NCI-H2227 treated with DMSO at 0.1 percent for 48 hours (cell line): ENCODE measurements at regions not wholly inside any gene's neighbourhood (a gene's known extent, or its start where the extent isn't known, plus 50 kb on each side); places are given as distances from the start of the nearest gene placed in this dataset.

Experiments used
- DNase-seq: peaks from one replicate; lab custom pipeline; 2025; lab: John Stamatoyannopoulos, UW

DNA sequence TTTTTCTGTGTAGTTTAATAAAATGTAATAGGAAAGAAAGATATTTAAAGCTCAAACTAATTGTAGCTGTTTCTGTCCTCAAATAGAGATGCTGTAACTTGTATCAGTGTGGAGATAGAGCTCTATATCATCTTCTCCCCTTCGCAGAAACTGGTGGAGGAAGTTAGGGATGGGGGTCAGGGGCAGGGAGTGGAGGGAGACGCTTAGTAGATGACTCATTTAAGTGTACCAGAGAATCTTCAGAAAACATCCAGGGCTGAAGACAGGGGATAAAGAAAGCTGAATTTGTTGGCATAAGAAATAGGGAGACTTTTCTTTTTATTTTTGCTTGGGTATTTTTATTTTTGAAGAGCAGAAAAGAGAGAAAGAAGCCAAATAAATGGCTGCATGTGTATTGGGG lies 282.6 kb upstream of the DPYD start:
- no peak for DNase-seq

DNA sequence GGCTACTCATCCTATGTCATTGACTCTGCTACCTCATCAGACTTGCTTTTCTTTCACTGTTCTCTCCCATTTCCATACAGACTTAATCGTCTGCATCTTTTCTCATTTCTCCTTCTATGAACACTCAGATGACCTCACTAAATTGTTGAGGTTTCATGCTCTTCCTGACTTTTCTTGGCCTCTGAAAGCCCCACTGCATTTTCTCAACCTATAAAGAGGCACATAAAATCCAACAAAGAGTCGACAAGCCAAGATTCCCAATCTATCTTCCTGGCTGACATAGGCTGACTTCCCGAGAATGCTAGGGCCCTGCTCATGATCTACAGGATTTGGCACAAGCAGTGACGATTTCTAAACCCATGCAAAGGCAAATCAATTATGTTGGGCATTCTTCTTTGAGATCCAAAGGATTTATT lies 280.8 kb upstream of the DPYD start:
- DNase-seq: no peak

DNA sequence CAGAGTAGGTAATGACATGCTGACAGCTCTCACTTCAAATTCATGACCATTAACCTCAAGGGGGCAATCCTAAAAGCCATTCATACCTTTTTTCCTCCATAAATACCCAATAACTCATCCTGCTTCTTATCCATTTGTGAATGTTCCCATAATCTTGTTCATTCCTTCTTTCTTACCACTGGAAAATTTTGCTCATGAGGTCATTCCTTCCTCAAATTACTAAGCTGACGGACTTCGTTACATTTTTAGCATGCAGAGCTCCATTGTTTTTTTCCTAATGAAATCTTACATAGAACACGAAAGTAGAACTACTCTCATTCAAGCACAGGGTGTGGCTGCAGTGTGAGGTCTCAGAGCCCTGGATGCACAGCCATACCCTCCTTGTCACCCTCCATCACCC lies 276.5 kb upstream of the DPYD start:
- no peak for DNase-seq

DNA sequence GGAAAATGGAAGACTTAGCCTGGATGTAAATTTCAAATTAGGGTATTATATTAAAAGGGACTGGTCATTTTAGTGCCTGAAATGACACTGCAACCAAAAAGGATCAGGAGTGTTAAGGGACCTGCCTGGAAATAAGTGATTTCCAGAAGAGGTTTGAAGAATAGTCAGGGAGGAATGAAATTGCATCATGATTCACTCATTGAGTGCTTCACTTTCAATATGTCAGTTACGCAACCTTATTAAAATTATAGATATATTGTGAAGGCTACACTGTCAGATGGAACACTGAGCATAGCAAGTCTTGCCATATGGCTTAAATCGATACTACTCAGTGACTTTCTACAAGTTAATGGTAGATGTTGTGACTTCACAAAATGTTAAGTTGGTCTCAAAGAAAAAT lies 275.2 kb upstream of the DPYD start:
- no peak for DNase-seq

DNA sequence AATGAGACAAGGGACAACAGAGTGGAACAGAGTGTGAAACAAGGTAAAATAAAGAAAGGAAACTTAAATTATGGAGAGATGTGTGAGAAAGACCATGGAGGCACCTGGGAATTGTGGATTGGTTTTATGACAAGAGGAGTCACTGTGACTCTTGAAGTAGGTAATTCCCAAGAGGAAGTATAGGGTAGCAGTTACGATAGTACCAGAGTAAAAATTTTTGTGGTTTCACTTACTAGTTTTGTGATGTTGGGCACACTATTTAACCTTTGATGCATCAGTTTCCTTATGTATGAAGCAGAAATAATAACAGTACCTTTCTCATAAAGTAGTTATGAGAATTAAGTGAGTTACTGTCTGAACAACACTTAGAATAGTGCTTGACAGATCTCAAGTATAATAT lies 267.9 kb upstream of the DPYD start:
- DNase-seq: no peak

DNA sequence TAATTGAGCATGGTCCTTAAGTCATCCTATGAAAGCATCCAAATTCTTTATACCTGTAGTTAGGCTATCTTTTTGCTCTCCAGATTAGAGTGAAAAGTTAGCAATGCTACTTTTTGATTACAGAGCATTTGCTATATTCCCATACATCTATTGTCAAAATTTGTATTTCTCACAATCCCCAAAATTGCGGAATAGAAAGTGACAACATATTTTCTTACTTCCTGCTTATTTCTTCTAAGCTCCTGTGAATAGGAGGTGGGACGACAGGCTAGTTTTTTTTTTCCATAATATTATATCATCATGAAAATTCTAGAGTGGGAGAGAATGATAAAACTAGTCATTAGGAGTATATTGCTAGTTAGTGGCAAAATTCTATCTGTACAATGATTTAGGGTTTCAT lies 264.0 kb upstream of the DPYD start:
- no peak for DNase-seq

DNA sequence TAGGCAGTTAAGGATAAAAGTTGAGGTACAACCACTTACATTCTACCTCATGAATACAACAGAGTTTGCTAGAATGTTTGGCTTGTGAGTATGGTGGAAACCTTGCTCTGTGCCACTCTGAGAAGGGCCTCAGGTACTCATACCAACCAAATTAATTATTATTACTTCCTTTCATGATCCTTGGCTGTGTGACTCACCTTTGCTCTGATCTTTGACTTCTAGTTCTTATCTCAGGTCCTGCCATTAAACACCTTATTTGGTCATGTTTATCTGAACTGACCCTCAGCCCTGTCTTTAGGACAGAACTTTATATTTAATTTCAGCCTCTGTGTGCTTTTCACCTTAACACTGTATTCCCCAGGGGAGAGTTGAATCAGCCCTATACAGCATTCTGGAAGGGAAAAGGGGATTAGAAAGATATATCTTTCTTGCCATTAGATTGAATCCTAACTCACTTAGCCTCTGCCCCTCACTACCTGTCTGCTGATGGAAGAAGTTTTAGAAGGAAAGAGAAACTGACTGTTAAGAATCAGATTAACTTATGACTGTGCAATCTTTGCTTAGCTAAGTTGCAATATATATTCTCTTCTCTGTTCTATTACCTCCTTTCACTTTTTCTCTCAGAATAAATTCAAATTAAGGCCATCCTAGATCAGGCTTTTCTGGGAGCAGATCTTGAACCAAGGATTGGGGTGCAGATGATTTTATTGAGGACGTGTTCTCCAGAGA lies 260.4 kb upstream of the DPYD start:
- DNase-seq: no peak

DNA sequence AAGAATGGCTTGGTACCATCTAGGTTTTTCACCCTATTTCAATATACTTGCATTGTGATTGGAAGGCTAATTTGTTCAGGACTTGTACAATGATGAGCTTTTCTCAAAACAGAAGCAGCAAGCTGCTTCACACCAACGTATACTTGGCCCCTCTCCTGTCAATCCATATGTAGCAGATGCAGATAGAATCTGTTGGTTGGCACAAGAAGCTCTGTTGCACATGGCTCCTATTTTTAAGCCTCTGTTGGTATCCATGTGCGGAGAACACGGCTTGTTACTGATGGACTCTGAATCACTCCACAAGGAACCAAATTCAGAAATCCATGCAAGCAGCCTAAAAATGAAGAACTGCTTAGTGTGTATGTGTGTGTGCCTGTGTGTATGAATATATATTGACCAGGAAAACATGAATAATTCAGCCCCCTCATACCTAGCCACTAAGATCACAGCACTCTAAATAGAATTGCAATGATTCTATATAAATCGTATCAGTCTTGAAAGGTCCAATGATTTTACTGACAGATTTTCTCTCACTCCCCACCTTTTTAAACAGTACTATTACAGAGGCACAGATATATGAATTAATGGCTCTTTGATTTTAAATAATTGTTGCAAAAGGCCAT lies 258.4 kb upstream of the DPYD start:
- no peak for DNase-seq

DNA sequence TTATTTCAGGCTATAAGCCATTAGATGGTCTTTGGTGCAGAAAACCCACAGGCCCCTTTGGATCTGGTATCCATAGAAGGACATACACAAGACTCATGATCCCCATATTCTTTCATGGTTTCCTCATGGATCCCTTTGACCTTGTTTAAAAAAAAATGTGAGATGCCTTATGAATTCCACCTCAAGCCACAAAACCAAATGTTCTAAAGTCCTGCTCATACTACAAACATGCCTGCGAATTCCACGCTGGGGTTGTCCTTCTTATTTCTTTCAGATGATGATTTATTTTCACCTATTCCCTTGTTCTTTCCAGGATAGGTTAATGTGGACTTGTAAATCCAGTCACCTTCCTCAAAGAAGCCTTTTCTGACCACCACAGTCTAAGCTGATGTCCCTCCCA lies 256.9 kb upstream of the DPYD start:
- DNase-seq: no peak

DNA sequence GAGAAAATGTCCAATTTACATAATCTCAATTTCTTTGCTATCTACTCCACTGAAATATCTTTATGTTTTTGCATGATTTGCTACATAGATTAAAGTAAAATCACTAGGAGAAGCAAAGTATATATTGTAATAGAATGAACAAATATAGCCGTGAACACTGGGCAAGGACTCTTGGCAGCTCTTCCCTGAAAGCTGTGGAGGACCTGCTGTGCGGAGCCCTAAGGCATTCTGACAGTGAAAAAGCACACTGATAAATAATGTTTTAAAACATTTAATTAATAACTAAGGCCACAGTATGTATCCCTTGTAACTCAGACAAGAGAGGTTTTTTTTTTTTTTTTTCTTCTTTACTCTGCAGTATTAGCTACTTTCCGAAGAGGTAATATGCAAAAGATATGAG lies 256.1 kb upstream of the DPYD start:
- DNase-seq: no peak

DNA sequence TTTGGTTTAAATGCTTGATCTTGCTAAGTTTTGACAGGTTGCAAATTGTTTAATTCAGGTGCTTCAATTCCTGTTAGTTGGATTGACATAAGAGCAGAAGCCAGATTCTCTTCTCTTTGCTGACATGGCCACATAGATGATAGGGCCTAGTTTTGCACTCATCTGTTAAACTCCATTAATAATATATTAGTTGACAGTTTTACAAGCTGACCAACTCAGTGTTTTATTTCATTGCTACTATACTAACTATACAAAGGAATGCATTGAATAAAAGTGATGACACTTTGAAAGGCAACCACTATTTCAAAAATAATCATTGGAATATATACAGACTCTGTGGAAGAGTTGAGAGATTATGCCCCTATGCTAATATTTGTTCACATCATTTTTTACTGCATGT lies 255.6 kb upstream of the DPYD start:
- no peak for DNase-seq

DNA sequence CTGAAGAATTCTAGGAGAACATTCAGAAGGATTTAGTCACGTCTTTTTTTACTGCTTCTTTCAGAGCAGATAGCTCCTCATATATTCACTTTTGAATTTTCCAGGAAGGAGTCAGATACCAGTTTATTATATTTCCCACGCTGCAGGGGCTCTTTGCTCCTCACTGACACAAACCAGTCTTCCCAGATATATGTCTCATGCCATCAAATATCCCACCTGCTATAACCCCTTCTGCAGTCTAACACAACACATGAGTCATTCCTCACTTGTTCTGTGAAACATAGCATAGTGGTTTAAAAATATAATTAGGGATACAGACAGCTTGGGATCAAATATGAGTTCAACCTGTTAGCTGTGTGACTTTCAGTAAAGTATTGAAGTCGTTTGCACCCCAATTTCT lies 251.7 kb upstream of the DPYD start:
- DNase-seq: no peak

DNA sequence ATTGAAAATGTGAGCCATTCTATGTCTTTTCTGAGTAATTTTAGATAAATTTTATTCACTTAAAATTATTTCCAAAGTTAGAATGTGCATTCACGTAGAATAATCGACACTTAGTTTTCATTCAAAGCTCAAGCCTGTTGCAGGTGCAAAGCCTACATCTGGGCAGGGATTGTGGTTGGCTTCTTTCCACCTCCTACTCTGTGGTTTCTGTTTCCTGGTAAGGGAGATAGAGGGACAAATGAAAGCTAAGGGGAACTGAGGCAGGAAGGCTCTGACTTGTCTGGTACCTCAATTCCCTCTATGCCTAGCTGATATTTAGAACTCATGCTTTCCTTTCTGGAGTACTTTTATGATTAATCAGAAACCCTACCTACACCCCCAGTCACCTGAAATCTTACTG lies 251.2 kb upstream of the DPYD start:
- DNase-seq: no peak

DNA sequence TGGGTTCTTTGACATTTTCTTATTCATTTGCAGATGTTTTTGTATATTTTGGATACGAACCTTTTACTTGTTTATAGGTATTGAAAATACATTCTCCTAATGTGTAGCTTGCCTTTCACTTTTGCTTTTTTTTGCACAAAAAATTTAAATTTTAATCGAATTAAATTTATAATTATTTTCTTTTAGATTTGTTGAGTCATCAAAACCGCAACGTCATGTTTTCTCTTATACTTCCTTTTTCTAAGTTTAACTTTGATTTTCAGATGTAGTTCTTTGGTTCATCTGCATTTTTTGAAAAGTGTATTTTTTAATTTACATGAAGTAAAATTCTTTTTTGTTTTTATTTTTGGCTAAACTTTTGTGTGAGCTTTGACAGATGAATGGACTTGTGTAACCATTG lies 243.7 kb upstream of the DPYD start:
- DNase-seq: no peak

DNA sequence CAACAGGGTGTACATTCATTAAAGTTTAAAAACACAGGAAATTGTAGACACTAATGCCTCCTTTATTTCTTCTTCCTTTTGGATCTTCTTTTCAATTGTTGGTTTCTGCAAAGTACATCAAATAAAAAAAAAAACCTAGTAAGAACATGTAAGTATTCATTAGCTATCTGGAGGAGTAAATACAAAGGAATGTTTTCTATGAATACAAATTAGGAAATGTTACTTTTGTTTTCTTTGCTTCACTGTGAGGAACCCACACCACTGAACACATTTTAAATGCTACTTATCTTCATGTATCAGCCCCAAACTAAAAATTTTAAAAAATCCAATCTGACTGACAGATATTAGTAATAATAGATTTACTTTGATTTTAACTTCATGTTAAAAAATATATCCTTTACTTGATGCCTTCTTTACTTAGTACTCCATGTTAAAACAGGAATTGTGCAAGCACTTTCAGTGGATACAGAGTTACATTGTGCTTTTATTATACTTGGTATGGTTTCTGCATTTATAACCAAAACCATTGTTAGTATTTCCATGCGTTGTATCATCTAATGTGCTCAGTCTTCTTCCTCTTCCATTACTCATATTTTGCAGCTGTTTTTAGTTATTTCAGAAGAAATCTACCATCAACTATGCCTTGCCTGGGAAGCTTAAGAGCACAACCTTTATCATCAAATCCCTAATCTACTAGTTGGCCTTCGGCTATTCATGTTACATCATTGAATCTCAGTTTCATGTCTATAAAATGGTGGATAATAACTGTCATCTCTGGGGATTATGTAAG lies 236.9 kb upstream of the DPYD start:
- no peak for DNase-seq

DNA sequence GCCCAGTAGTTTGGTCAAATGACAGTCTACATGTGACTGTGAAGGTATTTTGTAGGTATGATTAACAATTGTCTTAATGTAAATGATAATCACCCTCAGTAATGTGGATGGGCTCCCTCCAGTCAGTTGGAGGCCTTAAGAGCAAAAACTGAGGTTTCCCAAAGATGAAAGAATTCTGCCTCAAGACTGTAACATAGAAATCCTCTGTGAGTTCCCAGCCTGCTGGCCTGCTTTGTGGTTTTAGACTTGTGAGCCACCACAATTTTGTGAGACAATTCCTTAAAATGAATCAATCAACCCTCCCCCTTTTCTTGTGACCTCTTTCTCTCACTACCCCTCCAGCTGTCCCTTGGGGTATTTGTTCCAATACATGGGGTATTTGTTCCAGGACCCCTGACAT lies 226.4 kb upstream of the DPYD start:
- DNase-seq: no peak

DNA sequence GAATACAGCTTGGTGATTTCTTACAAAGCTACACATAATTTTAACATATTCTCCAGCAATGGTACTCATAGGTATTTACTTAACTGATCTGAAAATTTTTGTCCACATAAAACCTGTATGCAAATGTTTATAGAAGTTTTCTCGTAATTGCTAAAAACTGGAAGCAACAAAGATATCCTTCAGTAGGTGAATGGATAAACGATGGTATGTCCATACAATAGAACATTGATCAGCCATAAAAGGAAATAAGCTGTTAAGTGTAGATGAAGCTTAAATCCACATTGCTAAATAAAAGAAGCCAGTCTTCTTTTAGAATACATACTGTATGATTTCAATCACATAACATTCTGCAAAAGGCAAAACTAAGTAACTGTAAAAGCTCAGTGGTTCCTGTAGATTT lies 224.8 kb upstream of the DPYD start:
- DNase-seq: no peak

DNA sequence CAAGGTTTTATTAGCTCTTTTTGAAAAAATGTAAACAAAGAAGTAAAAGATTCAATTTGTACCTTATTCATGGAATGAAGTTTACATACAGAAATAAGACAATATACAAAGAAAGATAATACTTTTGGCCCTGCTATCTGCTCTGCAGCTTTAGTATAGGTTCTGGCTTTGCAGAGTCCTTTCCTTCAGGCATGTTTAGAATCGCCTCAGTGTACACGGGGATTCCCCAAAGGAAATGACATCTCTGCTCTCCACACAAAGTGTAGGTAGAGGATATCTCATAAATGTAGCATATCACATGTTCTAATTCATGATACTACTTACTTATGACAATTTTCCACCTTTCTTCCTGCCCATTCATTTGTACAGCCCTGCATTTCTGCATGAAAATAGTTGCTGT lies 222.6 kb upstream of the DPYD start:
- DNase-seq: no peak

DNA sequence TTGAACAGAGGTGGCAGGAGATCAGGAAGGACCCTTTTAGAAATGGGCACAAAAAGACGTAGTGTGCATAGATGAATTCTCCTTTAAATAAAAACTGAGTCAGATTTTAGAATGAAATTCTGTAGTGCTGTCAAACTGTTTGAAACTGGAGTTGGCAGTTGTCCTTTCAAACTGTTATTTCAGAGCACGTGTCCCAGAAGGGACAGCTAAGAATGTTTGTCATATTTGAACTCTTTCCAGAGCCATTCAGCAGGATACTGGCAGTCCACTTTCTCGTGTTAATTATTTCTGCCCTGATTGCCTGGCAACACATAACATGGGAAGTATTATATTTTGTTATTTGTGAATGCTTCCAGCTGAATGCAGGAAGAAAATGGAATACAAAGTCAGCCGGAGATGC lies 212.3 kb upstream of the DPYD start:
- DNase-seq: no peak

DNA sequence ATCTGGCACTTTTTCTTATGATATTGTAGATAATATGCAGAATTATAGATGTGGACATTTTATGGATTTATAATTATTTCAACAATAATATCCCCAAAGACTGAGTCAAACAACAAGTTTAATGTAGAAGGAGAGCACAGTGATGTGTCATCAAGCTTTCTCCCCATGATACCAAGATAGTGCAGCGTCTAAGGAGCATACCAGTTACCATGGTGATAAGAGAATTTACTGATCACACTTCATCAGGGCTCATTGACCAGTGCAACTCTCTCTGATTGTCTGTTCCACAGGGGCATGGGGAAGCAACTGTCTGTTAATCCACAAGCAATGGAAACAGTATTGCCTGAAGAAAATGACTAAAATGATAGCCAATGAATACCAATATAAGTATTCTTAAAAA lies 209.6 kb upstream of the DPYD start:
- DNase-seq: no peak

DNA sequence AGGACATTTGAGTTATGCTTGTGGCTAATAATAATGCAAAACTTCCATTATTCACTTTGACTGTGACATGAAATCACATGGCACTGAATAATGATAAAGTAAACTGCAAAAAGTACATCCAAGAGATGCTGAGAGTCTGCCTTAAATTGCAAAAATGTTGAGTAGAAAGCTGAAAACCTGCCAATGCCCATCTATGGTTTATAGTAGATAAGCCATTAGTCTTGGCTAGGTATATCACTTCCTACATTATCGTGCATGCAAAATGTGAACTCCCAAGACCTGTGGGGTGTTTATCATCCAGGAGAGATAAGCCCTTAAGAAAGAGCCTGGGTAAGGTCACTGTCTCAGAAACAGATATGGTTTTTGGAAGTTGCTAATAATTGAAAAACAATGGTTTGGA lies 208.7 kb upstream of the DPYD start:
- no peak for DNase-seq

DNA sequence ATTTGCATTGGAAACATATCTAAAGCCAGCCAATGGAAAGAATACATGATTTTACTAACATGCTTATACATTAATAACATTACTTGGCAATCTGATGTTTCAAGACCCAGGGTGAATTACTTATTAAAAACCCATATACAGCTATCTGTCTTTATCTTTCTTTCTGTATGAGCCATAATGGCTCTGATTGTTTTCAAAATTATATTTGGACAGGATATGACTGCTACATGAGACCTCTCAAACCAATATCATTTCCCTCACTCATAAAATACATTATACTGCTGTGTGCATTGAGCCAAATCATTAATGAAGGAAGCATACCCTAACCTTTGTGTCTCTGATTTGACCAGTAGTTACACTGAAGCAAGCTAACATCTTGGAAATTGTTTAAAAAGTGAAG lies 205.9 kb upstream of the DPYD start:
- no peak for DNase-seq

DNA sequence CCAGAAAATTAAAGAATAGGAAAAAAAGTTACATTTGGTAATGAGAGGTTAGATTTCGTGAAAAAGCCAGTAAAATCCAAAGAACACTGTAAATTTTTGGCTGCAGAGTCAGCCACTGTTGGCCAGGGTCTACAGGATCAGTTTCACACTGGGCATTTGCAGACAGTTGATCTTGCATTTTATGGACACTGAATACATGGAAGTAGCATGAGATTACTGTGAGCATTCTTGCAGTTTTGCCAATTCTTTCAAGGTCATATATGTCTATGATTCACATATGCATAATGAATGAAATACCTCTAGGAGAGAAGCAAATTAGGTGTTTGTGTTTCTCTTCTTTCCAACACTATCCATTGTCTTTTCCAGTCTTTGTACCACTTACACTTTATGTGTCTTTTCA lies 200.8 kb upstream of the DPYD start:
- DNase-seq: no peak

DNA sequence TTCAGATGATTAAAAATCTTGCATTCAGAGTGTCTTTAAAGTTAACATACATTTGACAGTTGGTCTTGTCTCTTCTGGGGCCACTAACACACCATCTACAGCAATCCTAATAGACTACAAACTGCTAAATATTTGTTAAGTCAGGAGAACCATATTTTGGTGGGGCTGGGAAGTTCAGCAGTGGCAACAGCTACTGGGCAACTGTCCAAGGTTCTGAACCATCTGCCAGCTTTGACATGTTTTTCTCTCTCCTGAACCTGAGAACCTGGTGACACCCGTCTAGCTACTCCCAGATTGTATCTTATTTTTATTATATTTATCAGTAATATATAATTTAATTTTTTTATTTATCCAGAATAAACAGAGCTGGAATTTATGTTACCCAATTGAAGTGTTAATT lies 199.0 kb upstream of the DPYD start:
- DNase-seq: no peak
